RWPE1 (cell line): ENCODE measurements at regions not wholly inside any gene's neighbourhood (a gene's known extent, or its start where the extent isn't known, plus 50 kb on each side); places are given as distances from the start of the nearest gene placed in this dataset.

Experiments used
- CTCF ChIA-PET: fragments of 350-600 bp; sonication (Branson Sonifier 250); formaldehyde crosslinking; extraction: SDS; loops from one replicate; lab custom pipeline; 2021; lab: Yijun Ruan, JAX
- POLR2A ChIA-PET: fragments of 400-600 bp; formaldehyde crosslinking; extraction: SDS; loops from one replicate; lab custom pipeline; 2020; ENCODE audit warnings: antibody characterized with exemption; ENCODE audit not compliant: low non-redundant PET; lab: Yijun Ruan, JAX
- DNase-seq: peaks from one replicate; pipeline ENCODE4 v3.0.0; 2012; ENCODE audit warnings: low spot score
- H3K27ac ChIP-seq: fragments of 450-650 bp; 2 replicates; pipeline ENCODE4 v1.5.1; 2017
- CTCF ChIP-seq: fragments of 450-650 bp; conservative IDR thresholded peaks from 2 replicates; pipeline ENCODE4 v1.5.1; 2017; ENCODE audit warnings: low read depth, mild to moderate bottlenecking

GRCh38 chr20:39910536-39910935 lies 778.5 kb downstream of the MAFB start:
- TF ChIP-seq CTCF, result no peak
- POLR2A ChIA-PET, result no interaction called here
- no peak for DNase-seq
- no peak overlapping the region for H3K27ac ChIP-seq
- CTCF ChIA-PET, result no interaction called here

- H3K27ac ChIP-seq, result no peak overlapping the region
- no peak for DNase-seq
- ChIA-PET CTCF (no interaction called here), POLR2A (no interaction called here)
- no peak for TF ChIP-seq CTCF
Observed at GRCh38 chr20:39909447-39909846, 779.6 kb downstream of the MAFB start.

GRCh38 chr20:39904476-39905112 lies 784.4 kb downstream of the MAFB start:
- ChIA-PET CTCF (no interaction called here), POLR2A (no interaction called here)
- H3K27ac ChIP-seq, result no peak overlapping the region
- no peak for DNase-seq
- TF ChIP-seq CTCF, result no peak

- POLR2A ChIA-PET, result no interaction called here
Observed at GRCh38 chr20:39903806-39904465, 785.1 kb downstream of the MAFB start.

GRCh38 chr20:39899881-39900280 lies 789.2 kb downstream of the MAFB start:
- ChIA-PET CTCF (interaction anchor here (0.6 kb wide), 2 partner anchors 77 to 850 kb away, joined by 3 read pairs; no protein-coding TSS in a partner anchor), POLR2A (no interaction called here)
- H3K27ac ChIP-seq, result no peak overlapping the region
- TF ChIP-seq CTCF, result no peak
- no peak for DNase-seq

More at GRCh38 chr20:39903806-39904465, 785.1 kb downstream of the MAFB start:
- H3K27ac ChIP-seq, result no peak overlapping the region
- no peak for TF ChIP-seq CTCF
- no peak for DNase-seq
- CTCF ChIA-PET, result no interaction called here

GRCh38 chr20:39898467-39898852 lies 790.6 kb downstream of the MAFB start:
- no peak for DNase-seq
- H3K27ac ChIP-seq, result no peak overlapping the region
- TF ChIP-seq CTCF, result no peak
- ChIA-PET POLR2A (no interaction called here), CTCF (interaction anchor here (0.6 kb wide), 1 partner anchor 16 kb away, joined by 3 read pairs; no protein-coding TSS in a partner anchor)
